Activated naive CD8-positive, alpha-beta T cell treated with anti-CD3 and anti-CD28 coated beads, Interleukin-2, amount 50 U/mL, for 16 hours (primary cell): ENCODE measurements at regions not wholly inside any gene's neighbourhood (a gene's known extent, or its start where the extent isn't known, plus 50 kb on each side); places are given as distances from the start of the nearest gene placed in this dataset.

Experiments used
- DNase-seq: peaks from one replicate; pipeline ENCODE4 v3.0.0-alpha.2; 2020; ENCODE audit warnings: low read depth, low spot score

GRCh38 chr15:99508852-99509251 is 56.9 kb upstream of the MEF2A start:
- DNase-seq: no peak

- no peak for DNase-seq
These were observed 55.9 kb upstream of the MEF2A start for GRCh38 chr15:99509686-99510461.

GRCh38 chr15:99511531-99511865 is 54.3 kb upstream of the MEF2A start:
- DNase-seq: no peak

GRCh38 chr15:99511866-99512661 is 53.7 kb upstream of the MEF2A start:
- no peak for DNase-seq

GRCh38 chr15:99514306-99514705 is 51.5 kb upstream of the MEF2A start:
- no peak for DNase-seq
